ENCODE measurements at regions not wholly inside any gene's neighbourhood (a gene's known extent, or its start where the extent isn't known, plus 50 kb on each side); places are given as distances from the start of the nearest gene placed in this dataset.
"Not testable (repeated sequence)": the region's sequence is repeated elsewhere in the genome, so short reads cannot be mapped to it uniquely, and the experiment has no call there.

DNA sequence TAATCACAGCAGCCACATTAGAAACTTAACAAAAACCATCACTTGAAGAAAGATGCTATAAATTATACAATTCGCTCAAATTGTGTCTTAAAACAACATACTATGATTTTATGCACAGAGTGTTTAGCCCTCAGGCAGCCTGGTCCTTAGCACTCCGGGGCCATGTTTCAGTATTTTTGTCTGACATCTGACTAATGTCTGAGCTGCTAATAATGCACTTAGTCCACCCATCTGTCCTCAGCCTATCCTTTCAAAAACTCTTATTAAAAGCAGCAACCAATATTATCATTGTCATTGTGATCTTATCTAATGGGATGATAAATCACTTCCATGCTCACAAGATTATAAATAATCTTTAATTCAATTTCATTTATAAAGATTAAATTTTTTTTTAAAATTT, 602.7 kb upstream of the FOXG1 start:
- Histone ChIP-seq H3K27me3 (replicated peaks; ENCODE audit: insufficient read depth) (no peaks in the 10 kb centered on the region), H3K27ac (no peak overlapping the region), H3K4me3 (no peak overlapping the region), H3K4me1 (ENCODE audit: control insufficient read depth in 1 of 2, low read depth in 2 of 2) (no peaks in the 10 kb centered on the region), H3K9me3 (no peaks in the 10 kb centered on the region), H3K36me3 (no peaks in the 10 kb centered on the region)
- DNase-seq (ENCODE audit: low spot score): no peak
- ATAC-seq (ENCODE audit: insufficient number of reproducible peaks, low FRiP score, low read depth): no peak
- TF ChIP-seq, protein P1, sequence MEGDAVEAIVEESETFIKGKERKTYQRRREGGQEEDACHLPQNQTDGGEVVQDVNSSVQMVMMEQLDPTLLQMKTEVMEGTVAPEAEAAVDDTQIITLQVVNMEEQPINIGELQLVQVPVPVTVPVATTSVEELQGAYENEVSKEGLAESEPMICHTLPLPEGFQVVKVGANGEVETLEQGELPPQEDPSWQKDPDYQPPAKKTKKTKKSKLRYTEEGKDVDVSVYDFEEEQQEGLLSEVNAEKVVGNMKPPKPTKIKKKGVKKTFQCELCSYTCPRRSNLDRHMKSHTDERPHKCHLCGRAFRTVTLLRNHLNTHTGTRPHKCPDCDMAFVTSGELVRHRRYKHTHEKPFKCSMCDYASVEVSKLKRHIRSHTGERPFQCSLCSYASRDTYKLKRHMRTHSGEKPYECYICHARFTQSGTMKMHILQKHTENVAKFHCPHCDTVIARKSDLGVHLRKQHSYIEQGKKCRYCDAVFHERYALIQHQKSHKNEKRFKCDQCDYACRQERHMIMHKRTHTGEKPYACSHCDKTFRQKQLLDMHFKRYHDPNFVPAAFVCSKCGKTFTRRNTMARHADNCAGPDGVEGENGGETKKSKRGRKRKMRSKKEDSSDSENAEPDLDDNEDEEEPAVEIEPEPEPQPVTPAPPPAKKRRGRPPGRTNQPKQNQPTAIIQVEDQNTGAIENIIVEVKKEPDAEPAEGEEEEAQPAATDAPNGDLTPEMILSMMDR (IDR thresholded peaks at IDR 0.05): no peak

DNA sequence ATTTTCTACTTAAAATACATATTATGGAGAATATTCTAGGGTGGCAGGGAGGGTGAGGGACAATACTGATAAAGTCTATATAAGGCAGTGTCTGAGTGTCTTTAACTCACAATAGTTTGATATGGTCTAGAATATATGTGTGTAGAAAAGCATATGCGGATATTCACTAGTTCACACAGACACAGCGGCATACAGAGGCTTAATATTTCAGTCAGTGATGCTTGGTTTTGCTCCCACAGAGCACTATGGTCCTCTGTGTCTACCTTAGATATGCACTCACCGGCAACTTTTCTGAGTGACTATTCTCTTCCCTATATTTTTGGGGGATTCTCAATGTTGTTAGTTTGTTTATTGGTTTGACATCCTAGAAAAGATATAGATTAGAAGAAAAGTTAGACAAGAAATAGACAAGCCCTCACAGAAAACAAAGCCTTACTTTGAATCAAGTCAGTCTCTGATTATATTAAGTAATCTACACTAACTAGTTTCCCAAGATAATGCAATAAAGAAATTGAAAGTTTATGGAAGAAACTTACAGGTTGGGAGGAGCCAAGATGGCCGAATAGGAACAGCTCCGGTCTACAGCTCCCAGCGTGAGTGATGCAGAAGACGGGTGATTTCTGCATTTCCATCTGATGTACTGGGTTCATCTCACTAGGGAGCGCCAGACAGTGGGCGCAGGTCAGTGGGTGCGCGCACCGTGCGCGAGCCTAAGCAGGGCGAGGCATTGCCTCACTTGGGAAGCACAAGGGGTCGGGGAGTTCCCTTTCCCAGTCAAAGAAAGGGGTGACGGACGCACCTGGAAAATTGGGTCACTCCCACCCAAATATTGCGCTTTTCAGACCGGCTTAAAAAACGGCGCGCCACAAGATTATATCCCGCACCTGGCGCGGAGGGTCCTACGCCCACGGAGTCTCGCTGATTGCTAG, 578.4 kb upstream of the FOXG1 start:
- DNase-seq (ENCODE audit: low spot score); H3K9me3 ChIP-seq; H3K27me3 ChIP-seq (replicated peaks; ENCODE audit: insufficient read depth); H3K4me1 ChIP-seq (ENCODE audit: control insufficient read depth in 1 of 2, low read depth in 2 of 2); ATAC-seq (ENCODE audit: insufficient number of reproducible peaks, low FRiP score, low read depth); H3K27ac ChIP-seq; H3K36me3 ChIP-seq; H3K4me3 ChIP-seq: not testable (repeated sequence)

DNA sequence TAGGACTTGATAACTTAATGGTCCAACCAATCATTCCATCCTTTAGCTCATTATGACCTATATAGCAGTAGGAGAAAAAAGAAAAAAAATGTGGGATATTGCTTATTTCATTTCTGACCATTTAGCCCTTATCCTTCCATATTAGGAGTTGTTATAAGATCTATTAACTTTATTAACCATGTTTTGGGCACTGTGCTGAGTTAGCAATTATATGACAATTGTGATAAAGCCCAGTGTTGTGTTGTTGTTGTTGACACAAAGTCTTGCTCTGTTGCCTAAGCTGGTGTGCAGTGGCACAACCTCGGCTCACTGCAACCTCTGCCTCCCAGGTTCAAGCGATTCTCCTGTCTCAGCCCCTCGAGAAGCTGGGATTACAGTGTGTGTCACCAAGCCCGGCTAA, 569.7 kb upstream of the FOXG1 start:
- TF ChIP-seq, protein P1 (IDR thresholded peaks at IDR 0.05): no peak
- Histone ChIP-seq H3K27ac (no peak overlapping the region), H3K4me1 (ENCODE audit: control insufficient read depth in 1 of 2, low read depth in 2 of 2) (no peaks in the 10 kb centered on the region), H3K9me3 (no peaks in the 10 kb centered on the region), H3K27me3 (replicated peaks; ENCODE audit: insufficient read depth) (no peaks in the 10 kb centered on the region), H3K36me3 (no peaks in the 10 kb centered on the region), H3K4me3 (no peak overlapping the region)
- ATAC-seq (ENCODE audit: insufficient number of reproducible peaks, low FRiP score, low read depth): no peak
- DNase-seq (ENCODE audit: low spot score): no peak

GRCh38 chr14:28220391-28220790, 546.2 kb upstream of the FOXG1 start:
- ATAC-seq (ENCODE audit: insufficient number of reproducible peaks, low FRiP score, low read depth) (no peak), DNase-seq (ENCODE audit: low spot score) (no peak)
- TF ChIP-seq, protein P1 (IDR thresholded peaks at IDR 0.05): no peak
- H3K4me3 ChIP-seq: no peak overlapping the region
- no peaks in the 10 kb centered on the region for H3K27me3 ChIP-seq (replicated peaks; ENCODE audit: insufficient read depth)
- no peaks in the 10 kb centered on the region for H3K36me3 ChIP-seq
- H3K9me3 ChIP-seq: no peaks in the 10 kb centered on the region
- no peak overlapping the region for H3K27ac ChIP-seq
- H3K4me1 ChIP-seq (ENCODE audit: control insufficient read depth in 1 of 2, low read depth in 2 of 2): no peaks in the 10 kb centered on the region

GRCh38 chr14:28240909-28241308, 525.7 kb upstream of the FOXG1 start:
- ATAC-seq (ENCODE audit: insufficient number of reproducible peaks, low FRiP score, low read depth): no peak
- no peak for DNase-seq (ENCODE audit: low spot score)
- Histone ChIP-seq H3K9me3 (no peaks in the 10 kb centered on the region), H3K4me1 (ENCODE audit: control insufficient read depth in 1 of 2, low read depth in 2 of 2) (no peaks in the 10 kb centered on the region), H3K27me3 (replicated peaks; ENCODE audit: insufficient read depth) (no peaks in the 10 kb centered on the region), H3K4me3 (no peak overlapping the region), H3K36me3 (no peaks in the 10 kb centered on the region), H3K27ac (no peak overlapping the region)
- TF ChIP-seq, protein P1 (IDR thresholded peaks at IDR 0.05): no peak
